Hematopoietic multipotent progenitor cell treated with erythropoietin and hydrocortisone succinate and interleukin-3 and kit ligand, for 6 days (in vitro differentiated cells): ENCODE measurements at regions not wholly inside any gene's neighbourhood (a gene's known extent, or its start where the extent isn't known, plus 50 kb on each side); places are given as distances from the start of the nearest gene placed in this dataset.

Experiments
- DNase-seq: peaks from one replicate; pipeline ENCODE4 v3.0.0-alpha.2; 2015

- peak; percentile 98 for DNase-seq
These were observed 101.7 kb upstream of the PITX1 start for GRCh38 chr5:135135530-135136226.

GRCh38 chr5:135134691-135135381, 100.8 kb upstream of the PITX1 start:
- peak; percentile 83 for DNase-seq

GRCh38 chr5:135133698-135134515, 99.9 kb upstream of the PITX1 start:
- DNase-seq: peak; percentile 98

- no peak for DNase-seq
These were observed 99.2 kb upstream of the PITX1 start for GRCh38 chr5:135133181-135133580.

GRCh38 chr5:135131801-135132680, 98.0 kb upstream of the PITX1 start:
- no peak for DNase-seq

GRCh38 chr5:135130261-135131215, 96.5 kb upstream of the PITX1 start:
- DNase-seq: no peak

GRCh38 chr5:135129307-135129706, 95.3 kb upstream of the PITX1 start:
- no peak for DNase-seq

GRCh38 chr5:135128361-135128760, 94.3 kb upstream of the PITX1 start:
- DNase-seq: no peak

- DNase-seq: no peak
These were observed 93.6 kb upstream of the PITX1 start for GRCh38 chr5:135127439-135128240.

- no peak for DNase-seq
These were observed 92.8 kb upstream of the PITX1 start for GRCh38 chr5:135126688-135127438.

- DNase-seq: no peak
These were observed 90.7 kb upstream of the PITX1 start for GRCh38 chr5:135124724-135125123.

GRCh38 chr5:135124128-135124527, 90.1 kb upstream of the PITX1 start:
- DNase-seq: no peak

- DNase-seq: no peak
These were observed 88.8 kb upstream of the PITX1 start for GRCh38 chr5:135122797-135123196.

GRCh38 chr5:135120951-135121350, 86.9 kb upstream of the PITX1 start:
- no peak for DNase-seq

GRCh38 chr5:135119481-135119880, 85.5 kb upstream of the PITX1 start:
- no peak for DNase-seq

GRCh38 chr5:135117590-135117989, 83.6 kb upstream of the PITX1 start:
- DNase-seq: no peak

- no peak for DNase-seq
These were observed 82.1 kb upstream of the PITX1 start for GRCh38 chr5:135116160-135116561.

GRCh38 chr5:135115591-135115990, 81.6 kb upstream of the PITX1 start:
- no peak for DNase-seq

- no peak for DNase-seq
These were observed 80.7 kb upstream of the PITX1 start for GRCh38 chr5:135114759-135115158.
